Keratinocyte (primary cell): ENCODE measurements at regions not wholly inside any gene's neighbourhood (a gene's known extent, or its start where the extent isn't known, plus 50 kb on each side); places are given as distances from the start of the nearest gene placed in this dataset.

ENCODE experiments used
- EZH2 ChIP-seq: IDR thresholded peaks from one replicate; pipeline ENCODE4 v1.6.1; 2012; ENCODE audit warnings: inconsistent platforms, mild to moderate bottlenecking, low read length, moderate library complexity
- TF ChIP-seq, protein P1 (sequence below), 3 experiments: IDR thresholded peaks in 1 of 3; conservative IDR thresholded peaks in 1 of 3; optimal IDR thresholded peaks in 1 of 3; 2 replicates in 2 of 3; 3 replicates in 1 of 3; pipeline versions ENCODE3 to v1.5.1; 2011; ENCODE audit warnings: low read length in 3 of 3, mild to moderate bottlenecking in 3 of 3, moderate library complexity in 2 of 3, control low read depth in 1 of 3, inconsistent platforms in 1 of 3; ENCODE audit not compliant: insufficient read depth in 2 of 3; ENCODE audit errors: extremely low read depth in 1 of 3

DNA sequence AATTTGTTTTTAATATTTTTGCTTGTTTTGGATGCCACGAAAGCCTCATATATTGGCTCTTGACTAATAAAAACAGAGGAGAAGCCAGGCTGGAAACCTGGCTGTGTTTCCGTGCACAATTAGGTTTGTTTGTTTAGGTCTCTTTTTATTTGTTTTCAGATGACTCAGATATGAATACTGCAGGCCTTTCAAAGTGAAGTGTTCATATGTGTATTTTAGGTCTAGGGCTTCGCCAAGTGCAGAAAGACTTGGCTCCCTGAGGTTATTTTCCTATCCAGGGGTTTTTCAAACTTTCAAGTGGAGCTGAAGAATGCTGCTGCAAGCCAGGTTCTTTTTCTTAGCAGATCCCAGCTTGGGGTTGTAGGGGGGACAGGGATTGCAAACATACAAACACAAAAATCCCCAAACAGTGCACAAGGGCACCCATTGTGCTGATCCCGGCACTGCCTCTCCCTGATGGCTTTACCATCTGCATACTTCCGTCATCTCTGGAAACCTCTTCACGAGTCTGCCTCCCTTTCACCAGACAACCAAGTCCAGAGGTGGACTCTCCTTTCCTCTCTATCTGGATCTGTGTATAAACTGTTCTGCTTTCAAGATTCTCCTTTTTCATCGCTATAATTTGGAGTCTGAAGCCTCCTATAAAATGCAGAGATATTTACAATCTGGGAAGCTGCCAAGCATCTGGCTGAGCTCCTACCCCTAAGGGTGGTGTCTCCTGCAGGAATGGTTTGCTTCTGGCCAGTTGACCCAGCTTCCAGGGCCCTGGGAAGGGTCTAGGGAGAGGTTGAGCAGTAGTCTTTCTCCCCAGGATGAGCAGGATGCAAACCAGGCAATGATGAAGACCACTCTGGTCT lies 108.6 kb downstream of the SMIM20 start:
- TF ChIP-seq, protein P1, sequence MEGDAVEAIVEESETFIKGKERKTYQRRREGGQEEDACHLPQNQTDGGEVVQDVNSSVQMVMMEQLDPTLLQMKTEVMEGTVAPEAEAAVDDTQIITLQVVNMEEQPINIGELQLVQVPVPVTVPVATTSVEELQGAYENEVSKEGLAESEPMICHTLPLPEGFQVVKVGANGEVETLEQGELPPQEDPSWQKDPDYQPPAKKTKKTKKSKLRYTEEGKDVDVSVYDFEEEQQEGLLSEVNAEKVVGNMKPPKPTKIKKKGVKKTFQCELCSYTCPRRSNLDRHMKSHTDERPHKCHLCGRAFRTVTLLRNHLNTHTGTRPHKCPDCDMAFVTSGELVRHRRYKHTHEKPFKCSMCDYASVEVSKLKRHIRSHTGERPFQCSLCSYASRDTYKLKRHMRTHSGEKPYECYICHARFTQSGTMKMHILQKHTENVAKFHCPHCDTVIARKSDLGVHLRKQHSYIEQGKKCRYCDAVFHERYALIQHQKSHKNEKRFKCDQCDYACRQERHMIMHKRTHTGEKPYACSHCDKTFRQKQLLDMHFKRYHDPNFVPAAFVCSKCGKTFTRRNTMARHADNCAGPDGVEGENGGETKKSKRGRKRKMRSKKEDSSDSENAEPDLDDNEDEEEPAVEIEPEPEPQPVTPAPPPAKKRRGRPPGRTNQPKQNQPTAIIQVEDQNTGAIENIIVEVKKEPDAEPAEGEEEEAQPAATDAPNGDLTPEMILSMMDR (optimal IDR thresholded peaks at IDR 0.05 in 1 of 3, IDR thresholded peaks at IDR 0.05 in 1 of 3, conservative IDR thresholded peaks at IDR 0.05 in 1 of 3; ENCODE audit: extremely low read depth in 1 of 3, insufficient read depth in 2 of 3, low read length in 3 of 3) = no peak
- no peak for TF ChIP-seq EZH2
